ENCODE measurements at regions not wholly inside any gene's neighbourhood (a gene's known extent, or its start where the extent isn't known, plus 50 kb on each side); places are given as distances from the start of the nearest gene placed in this dataset. TPM values are rescaled to one million over a fixed set of nuclear protein-coding genes. Genes with fewer than 3 reads are reported as not detected.

GRCh38 chr2:143822736-143823135 lies 693.5 kb downstream of the ARHGAP15 start:
- no peak for ATAC-seq
- H3K9me3 ChIP-seq: no peaks in the 10 kb centered on the region
- no peak for TF ChIP-seq POLR2A (IDR thresholded peaks at IDR 0.05)
- TF ChIP-seq, protein P1, sequence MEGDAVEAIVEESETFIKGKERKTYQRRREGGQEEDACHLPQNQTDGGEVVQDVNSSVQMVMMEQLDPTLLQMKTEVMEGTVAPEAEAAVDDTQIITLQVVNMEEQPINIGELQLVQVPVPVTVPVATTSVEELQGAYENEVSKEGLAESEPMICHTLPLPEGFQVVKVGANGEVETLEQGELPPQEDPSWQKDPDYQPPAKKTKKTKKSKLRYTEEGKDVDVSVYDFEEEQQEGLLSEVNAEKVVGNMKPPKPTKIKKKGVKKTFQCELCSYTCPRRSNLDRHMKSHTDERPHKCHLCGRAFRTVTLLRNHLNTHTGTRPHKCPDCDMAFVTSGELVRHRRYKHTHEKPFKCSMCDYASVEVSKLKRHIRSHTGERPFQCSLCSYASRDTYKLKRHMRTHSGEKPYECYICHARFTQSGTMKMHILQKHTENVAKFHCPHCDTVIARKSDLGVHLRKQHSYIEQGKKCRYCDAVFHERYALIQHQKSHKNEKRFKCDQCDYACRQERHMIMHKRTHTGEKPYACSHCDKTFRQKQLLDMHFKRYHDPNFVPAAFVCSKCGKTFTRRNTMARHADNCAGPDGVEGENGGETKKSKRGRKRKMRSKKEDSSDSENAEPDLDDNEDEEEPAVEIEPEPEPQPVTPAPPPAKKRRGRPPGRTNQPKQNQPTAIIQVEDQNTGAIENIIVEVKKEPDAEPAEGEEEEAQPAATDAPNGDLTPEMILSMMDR (IDR thresholded peaks at IDR 0.05): no peak
- H3K4me1 ChIP-seq: no peaks in the 10 kb centered on the region
- H3K4me3 ChIP-seq: no peak overlapping the region
- no peaks in the 10 kb centered on the region for H3K27me3 ChIP-seq
- H3K27ac ChIP-seq: no peak overlapping the region
- 91 to 93% methylated on average over 8 of the region's 8 CpGs for WGBS, 2 donors
- no peak for DNase-seq
- intact Hi-C loops (cut with DNase I): no loop called here
- no peaks in the 10 kb centered on the region for H3K36me3 ChIP-seq (replicated peaks in 1 of 2; ENCODE audit: insufficient read depth in 1 of 2, low read depth in 2 of 2)

- no peaks in the 10 kb centered on the region for H3K9me3 ChIP-seq
- 86 to 88% methylated on average over 7 of the region's 7 CpGs for WGBS, 2 donors
- no peak for ATAC-seq
- intact Hi-C loops (cut with DNase I): no loop called here
- no peak overlapping the region for H3K27ac ChIP-seq
- no peak for TF ChIP-seq POLR2A (IDR thresholded peaks at IDR 0.05)
- TF ChIP-seq, protein P1 (IDR thresholded peaks at IDR 0.05): no peak
- no peaks in the 10 kb centered on the region for H3K36me3 ChIP-seq (replicated peaks in 1 of 2; ENCODE audit: insufficient read depth in 1 of 2, low read depth in 2 of 2)
- no peak for DNase-seq
- H3K4me1 ChIP-seq: no peaks in the 10 kb centered on the region
- H3K4me3 ChIP-seq: no peak overlapping the region
- no peaks in the 10 kb centered on the region for H3K27me3 ChIP-seq
These were observed 690.5 kb downstream of the ARHGAP15 start for GRCh38 chr2:143819764-143820163.

- no peak for ATAC-seq
- TF ChIP-seq POLR2A (IDR thresholded peaks at IDR 0.05): no peak
- TF ChIP-seq, protein P1 (IDR thresholded peaks at IDR 0.05): no peak
- Histone ChIP-seq H3K27ac (no peak overlapping the region), H3K27me3 (no peaks in the 10 kb centered on the region), H3K4me3 (no peak overlapping the region), H3K36me3 (replicated peaks in 1 of 2; ENCODE audit: insufficient read depth in 1 of 2, low read depth in 2 of 2) (no peaks in the 10 kb centered on the region), H3K4me1 (no peaks in the 10 kb centered on the region), H3K9me3 (no peaks in the 10 kb centered on the region)
- DNase-seq: no peak
- 29 to 38% methylated on average over 1 of the region's 1 CpG for WGBS, 2 donors
- intact Hi-C loops (cut with DNase I): no loop called here
These were observed 690.0 kb downstream of the ARHGAP15 start for GRCh38 chr2:143819190-143819735.

Small RNAs in the stretch of these regions (small RNA-seq; reads per million reads assigned to genes)
- not detected for gene RF00019
